B cell (primary cell): ENCODE measurements at regions not wholly inside any gene's neighbourhood (a gene's known extent, or its start where the extent isn't known, plus 50 kb on each side); places are given as distances from the start of the nearest gene placed in this dataset.

Source experiments
- ATAC-seq: fragments of 200-7000 bp; cut with Tn5 transposase; one replicate; pipeline ENCODE4 v1.10.0; 2021; ENCODE audit warnings: low read depth, mild to moderate bottlenecking, moderate number of reproducible peaks, moderate library complexity
- CTCF ChIA-PET: fragments of 350-600 bp; sonication (Branson Sonifier 250); formaldehyde crosslinking; loops from one replicate; lab custom pipeline; 2021; ENCODE audit warnings: antibody characterized with exemption, inconsistent platforms; lab: Charles Lee
- POLR2A ChIA-PET: fragments of 350-600 bp; sonication (Branson Sonifier 250); formaldehyde crosslinking; loops from one replicate; lab custom pipeline; 2021; ENCODE audit warnings: antibody characterized with exemption; lab: Charles Lee
- DNase-seq: peaks from one replicate; pipeline ENCODE4 v3.0.0; 2013
- H2AFZ ChIP-seq: 2 replicates; pipeline ENCODE4 v1.6.1; 2012; ENCODE audit warnings: mild to moderate bottlenecking, low read depth, low read length; ENCODE audit not compliant: insufficient read depth, poor library complexity, severe bottlenecking
- H3K27ac ChIP-seq, 2 donors: 1 replicate in 1 of 2; 2 replicates in 1 of 2; pipeline ENCODE4 v1.5.1; 2012 to 2013; ENCODE audit warnings: low read length in 2 of 2, mild to moderate bottlenecking in 2 of 2, moderate library complexity in 1 of 2
- H3K27me3 ChIP-seq, 4 experiments: fragments of 200-600 bp in 1 of 4; sonication (generic) in 1 of 4; replicated peaks in 1 of 4; 1 replicate in 2 of 4; 2 replicates in 2 of 4; pipeline versions ENCODE4 v1.6.1 to v1.7.0; 2013 to 2016; ENCODE audit warnings: low read length in 3 of 4, mild to moderate bottlenecking in 2 of 4, mixed read lengths in 1 of 4, moderate library complexity in 1 of 4; ENCODE audit not compliant: insufficient read depth in 4 of 4, control insufficient read depth in 3 of 4; ENCODE audit errors: control extremely low read depth in 1 of 4
- H3K36me3 ChIP-seq, 2 experiments: replicated peaks in 1 of 2; 1 replicate in 1 of 2; 2 replicates in 1 of 2; pipeline versions ENCODE4 v1.6.1 to v1.7.1; 2013; ENCODE audit warnings: low read length in 1 of 2; ENCODE audit not compliant: insufficient read depth in 2 of 2, control insufficient read depth in 1 of 2; ENCODE audit errors: control extremely low read depth in 1 of 2, extremely low read depth in 1 of 2
- H3K4me1 ChIP-seq, 2 donors: fragments of 200-600 bp in 1 of 2; sonication (generic) in 1 of 2; 1 replicate in 1 of 2; 2 replicates in 1 of 2; pipeline versions ENCODE4 v1.5.1 to v1.6.1; 2013 to 2017; ENCODE audit warnings: low read length in 2 of 2; ENCODE audit not compliant: control insufficient read depth in 2 of 2, insufficient read depth in 2 of 2
- H3K4me2 ChIP-seq: replicated peaks from 2 replicates; pipeline ENCODE3; 2012; ENCODE audit warnings: mild to moderate bottlenecking, low read depth, low read length; ENCODE audit not compliant: poor library complexity, severe bottlenecking
- H3K4me3 ChIP-seq, 5 experiments: fragments of 200-600 bp in 1 of 5; sonication (generic) in 1 of 5; 1 replicate in 3 of 5; 2 replicates in 2 of 5; pipeline versions ENCODE4 v1.5.1 to v1.7.0; 2011 to 2016; ENCODE audit warnings: low read length in 4 of 5, mild to moderate bottlenecking in 4 of 5, low read depth in 2 of 5, control low read depth in 1 of 5, moderate library complexity in 1 of 5; ENCODE audit not compliant: insufficient read depth in 1 of 5; ENCODE audit errors: control extremely low read depth in 1 of 5, extremely low read depth in 1 of 5
- H3K79me2 ChIP-seq: fragments of 200-600 bp; sonication (generic); one replicate; pipeline ENCODE4 v1.6.0; 2016; ENCODE audit warnings: low read length; ENCODE audit not compliant: control insufficient read depth, insufficient read depth
- H3K9ac ChIP-seq: fragments of 200-600 bp; sonication (generic); 2 replicates; pipeline ENCODE4 v1.6.1; 2017; ENCODE audit warnings: mild to moderate bottlenecking, low read length, moderate library complexity
- H3K9me3 ChIP-seq, 3 donors: one replicate each; pipeline versions ENCODE4 v1.6.1 to v1.7.1; 2013; ENCODE audit warnings: low read length in 2 of 3; ENCODE audit not compliant: control insufficient read depth in 2 of 3, insufficient read depth in 1 of 3; ENCODE audit errors: control extremely low read depth in 1 of 3
- H4K20me1 ChIP-seq: 2 replicates; pipeline ENCODE4 v1.6.0; 2012; ENCODE audit warnings: mild to moderate bottlenecking, low read length; ENCODE audit not compliant: insufficient read depth, control insufficient read depth, poor library complexity, severe bottlenecking
- H3K27ac Mint-ChIP-seq: one replicate; pipeline ENCODE4 v1.8.0; 2021; ENCODE audit warnings: mixed read lengths
- H3K27me3 Mint-ChIP-seq: one replicate; pipeline ENCODE4 v1.8.0; 2021; ENCODE audit warnings: mixed read lengths
- H3K4me1 Mint-ChIP-seq: one replicate; pipeline ENCODE4 v1.8.0; 2021; ENCODE audit warnings: mixed read lengths
- H3K4me3 Mint-ChIP-seq: one replicate; pipeline ENCODE4 v1.8.0; 2021; ENCODE audit warnings: mixed read lengths
- H3K9me3 Mint-ChIP-seq: one replicate; pipeline ENCODE4 v1.8.0; 2022; ENCODE audit warnings: mixed read lengths; ENCODE audit not compliant: insufficient read depth
- CTCF ChIP-seq: fragments of 200-600 bp; IDR thresholded peaks from one replicate; pipeline ENCODE4 v1.8.0; 2022; ENCODE audit warnings: antibody characterized with exemption, mild to moderate bottlenecking
- EZH2 ChIP-seq: IDR thresholded peaks from 2 replicates; pipeline ENCODE4 v1.6.1; 2012; ENCODE audit warnings: borderline replicate concordance, low read depth, mild to moderate bottlenecking, moderate library complexity, low read length; ENCODE audit not compliant: insufficient read depth, poor library complexity, severe bottlenecking
- WGBS: methylation state at CpG from one replicate; pipeline ENCODE4 v1.1.5; 2013; ENCODE audit warnings: missing lambda C conversion rate; ENCODE audit not compliant: insufficient coverage; 5-methylcytosine and 5-hydroxymethylcytosine counted together
- intact Hi-C: fragments of 100-400 bp; cut with micrococcal nuclease; formaldehyde crosslinking; loops from one replicate; pipeline ENCODE4 v1.10.0; 2022

- no peak for DNase-seq
- intact Hi-C loops = no loop called here
- no peak for TF ChIP-seq CTCF
- TF ChIP-seq EZH2 = no peak
These were observed 160.5 kb downstream of the CSNK2A3 start for GRCh38 chr11:11192541-11192940.

GRCh38 chr11:11189506-11189905 is 163.5 kb downstream of the CSNK2A3 start:
- Histone ChIP-seq H3K27me3 (peaks cover 0 to 3% (median 0%) of the 10 kb centered on the region in 4 experiments), H3K4me1 (no peaks in the 10 kb centered on the region), H4K20me1 (no peaks in the 10 kb centered on the region), H3K36me3 (no peaks in the 10 kb centered on the region), H3K9me3 (peaks cover 3 to 4% (median 3%) of the 10 kb centered on the region in 3 donors), H2AFZ (no peak overlapping the region), H3K27ac (no peak overlapping the region), H3K79me2 (no peaks in the 10 kb centered on the region), H3K4me3 (no peak overlapping the region), H3K4me2 (no peak overlapping the region), H3K9ac (no peak overlapping the region)
- ChIA-PET POLR2A (no interaction called here), CTCF (no interaction called here)
- DNase-seq = no peak
- Mint-ChIP-seq H3K9me3 (peaks cover 2% of the 10 kb centered on the region), H3K27ac (no peak overlapping the region), H3K4me3 (no peak overlapping the region), H3K27me3 (peaks cover 5% of the 10 kb centered on the region), H3K4me1 (peaks cover 5% of the 10 kb centered on the region)
- intact Hi-C loops = no loop called here
- no peak for ATAC-seq
- no peak for TF ChIP-seq CTCF
- no peak for TF ChIP-seq EZH2
- WGBS = 73% methylated on average over 2 of the region's 3 CpGs

More at GRCh38 chr11:11192541-11192940, 160.5 kb downstream of the CSNK2A3 start:
- Histone ChIP-seq H3K4me1 (no peaks in the 10 kb centered on the region), H3K4me2 (no peak overlapping the region), H3K27ac (no peak overlapping the region), H3K36me3 (no peaks in the 10 kb centered on the region), H3K9ac (no peak overlapping the region), H2AFZ (no peak overlapping the region), H3K27me3 (peaks cover 0 to 3% (median 0%) of the 10 kb centered on the region in 4 experiments), H4K20me1 (no peaks in the 10 kb centered on the region), H3K79me2 (no peaks in the 10 kb centered on the region), H3K4me3 (no peak overlapping the region), H3K9me3 (peaks cover 3 to 4% (median 3%) of the 10 kb centered on the region in 3 donors)
- H3K27me3 Mint-ChIP-seq = peaks cover 5% of the 10 kb centered on the region
- WGBS = 100% methylated on average over 1 of the region's 3 CpGs
- H3K27ac Mint-ChIP-seq = no peak overlapping the region
- CTCF ChIA-PET = no interaction called here
- POLR2A ChIA-PET = no interaction called here
- peaks cover 2% of the 10 kb centered on the region for H3K9me3 Mint-ChIP-seq
- H3K4me3 Mint-ChIP-seq = no peak overlapping the region
- no peaks in the 10 kb centered on the region for H3K4me1 Mint-ChIP-seq
- no peak for ATAC-seq
